ENCODE measurements at regions not wholly inside any gene's neighbourhood (a gene's known extent, or its start where the extent isn't known, plus 50 kb on each side); places are given as distances from the start of the nearest gene placed in this dataset.

- H3K36me3 ChIP-seq (ENCODE audit: insufficient read depth, low read length), result no peaks in the 10 kb centered on the region
- H3K9me2 ChIP-seq (replicated peaks; ENCODE audit: low read depth, low read length), result no peaks in the 10 kb centered on the region
- H3K9me3 ChIP-seq (ENCODE audit: insufficient read depth, low read depth, low read length), result no peaks in the 10 kb centered on the region
- H3F3A ChIP-seq (ENCODE audit: low read depth), result no peaks in the 10 kb centered on the region
- H3K4me1 ChIP-seq (ENCODE audit: insufficient read depth, low read length, poor library complexity, severe bottlenecking), result no peaks in the 10 kb centered on the region
- H3K9ac ChIP-seq (ENCODE audit: low read depth, low read length, poor library complexity, severe bottlenecking), result no peak overlapping the region
- no peak overlapping the region for H3K4me2 ChIP-seq (ENCODE audit: low read depth, low read length, poor library complexity, severe bottlenecking)
- H3K79me2 ChIP-seq (ENCODE audit: insufficient read depth, low read length), result no peaks in the 10 kb centered on the region
- no peak overlapping the region for H2AFZ ChIP-seq (ENCODE audit: low read length)
- H3K4me3 ChIP-seq (ENCODE audit: low read length, poor library complexity, severe bottlenecking), result no peak overlapping the region
- H3K27me3 ChIP-seq (ENCODE audit: insufficient read depth, low read length, poor library complexity, severe bottlenecking), result no peaks in the 10 kb centered on the region
- H4K20me1 ChIP-seq (ENCODE audit: insufficient read depth, low read length, poor library complexity, severe bottlenecking), result no peaks in the 10 kb centered on the region
- TF ChIP-seq EZH2phosphoT487 (IDR thresholded peaks at IDR 0.05; ENCODE audit: borderline replicate concordance), result no peak
- TF ChIP-seq, protein P1, sequence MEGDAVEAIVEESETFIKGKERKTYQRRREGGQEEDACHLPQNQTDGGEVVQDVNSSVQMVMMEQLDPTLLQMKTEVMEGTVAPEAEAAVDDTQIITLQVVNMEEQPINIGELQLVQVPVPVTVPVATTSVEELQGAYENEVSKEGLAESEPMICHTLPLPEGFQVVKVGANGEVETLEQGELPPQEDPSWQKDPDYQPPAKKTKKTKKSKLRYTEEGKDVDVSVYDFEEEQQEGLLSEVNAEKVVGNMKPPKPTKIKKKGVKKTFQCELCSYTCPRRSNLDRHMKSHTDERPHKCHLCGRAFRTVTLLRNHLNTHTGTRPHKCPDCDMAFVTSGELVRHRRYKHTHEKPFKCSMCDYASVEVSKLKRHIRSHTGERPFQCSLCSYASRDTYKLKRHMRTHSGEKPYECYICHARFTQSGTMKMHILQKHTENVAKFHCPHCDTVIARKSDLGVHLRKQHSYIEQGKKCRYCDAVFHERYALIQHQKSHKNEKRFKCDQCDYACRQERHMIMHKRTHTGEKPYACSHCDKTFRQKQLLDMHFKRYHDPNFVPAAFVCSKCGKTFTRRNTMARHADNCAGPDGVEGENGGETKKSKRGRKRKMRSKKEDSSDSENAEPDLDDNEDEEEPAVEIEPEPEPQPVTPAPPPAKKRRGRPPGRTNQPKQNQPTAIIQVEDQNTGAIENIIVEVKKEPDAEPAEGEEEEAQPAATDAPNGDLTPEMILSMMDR (conservative IDR thresholded peaks at IDR 0.05; ENCODE audit: low read length), result no peak
These were observed 369.1 kb downstream of the MAFB start for GRCh38 chr20:40319741-40320516.

GRCh38 chr20:40319056-40319455, 370.0 kb downstream of the MAFB start:
- H3K4me3 ChIP-seq (ENCODE audit: low read length, poor library complexity, severe bottlenecking), result no peak overlapping the region
- no peaks in the 10 kb centered on the region for H3K9me2 ChIP-seq (replicated peaks; ENCODE audit: low read depth, low read length)
- H3K27me3 ChIP-seq (ENCODE audit: insufficient read depth, low read length, poor library complexity, severe bottlenecking), result no peaks in the 10 kb centered on the region
- H3K79me2 ChIP-seq (ENCODE audit: insufficient read depth, low read length), result no peaks in the 10 kb centered on the region
- no peaks in the 10 kb centered on the region for H3K4me1 ChIP-seq (ENCODE audit: insufficient read depth, low read length, poor library complexity, severe bottlenecking)
- no peaks in the 10 kb centered on the region for H3K9me3 ChIP-seq (ENCODE audit: insufficient read depth, low read depth, low read length)
- no peaks in the 10 kb centered on the region for H3F3A ChIP-seq (ENCODE audit: low read depth)
- H3K36me3 ChIP-seq (ENCODE audit: insufficient read depth, low read length), result no peaks in the 10 kb centered on the region
- H3K4me2 ChIP-seq (ENCODE audit: low read depth, low read length, poor library complexity, severe bottlenecking), result no peak overlapping the region
- no peak overlapping the region for H3K9ac ChIP-seq (ENCODE audit: low read depth, low read length, poor library complexity, severe bottlenecking)
- TF ChIP-seq, protein P1 (conservative IDR thresholded peaks at IDR 0.05; ENCODE audit: low read length), result no peak
- no peak for TF ChIP-seq EZH2phosphoT487 (IDR thresholded peaks at IDR 0.05; ENCODE audit: borderline replicate concordance)
- H2AFZ ChIP-seq (ENCODE audit: low read length), result no peak overlapping the region
- H4K20me1 ChIP-seq (ENCODE audit: insufficient read depth, low read length, poor library complexity, severe bottlenecking), result no peaks in the 10 kb centered on the region

GRCh38 chr20:40317156-40317790, 371.8 kb downstream of the MAFB start:
- H3K79me2 ChIP-seq (ENCODE audit: insufficient read depth, low read length), result no peaks in the 10 kb centered on the region
- H4K20me1 ChIP-seq (ENCODE audit: insufficient read depth, low read length, poor library complexity, severe bottlenecking), result no peaks in the 10 kb centered on the region
- H3F3A ChIP-seq (ENCODE audit: low read depth), result no peaks in the 10 kb centered on the region
- no peaks in the 10 kb centered on the region for H3K4me1 ChIP-seq (ENCODE audit: insufficient read depth, low read length, poor library complexity, severe bottlenecking)
- H3K27me3 ChIP-seq (ENCODE audit: insufficient read depth, low read length, poor library complexity, severe bottlenecking), result no peaks in the 10 kb centered on the region
- H3K9me3 ChIP-seq (ENCODE audit: insufficient read depth, low read depth, low read length), result no peaks in the 10 kb centered on the region
- no peak overlapping the region for H3K4me2 ChIP-seq (ENCODE audit: low read depth, low read length, poor library complexity, severe bottlenecking)
- TF ChIP-seq, protein P1 (conservative IDR thresholded peaks at IDR 0.05; ENCODE audit: low read length), result no peak
- no peak for TF ChIP-seq EZH2phosphoT487 (IDR thresholded peaks at IDR 0.05; ENCODE audit: borderline replicate concordance)
- no peak overlapping the region for H3K4me3 ChIP-seq (ENCODE audit: low read length, poor library complexity, severe bottlenecking)
- H3K36me3 ChIP-seq (ENCODE audit: insufficient read depth, low read length), result no peaks in the 10 kb centered on the region
- H3K9ac ChIP-seq (ENCODE audit: low read depth, low read length, poor library complexity, severe bottlenecking), result no peak overlapping the region
- H2AFZ ChIP-seq (ENCODE audit: low read length), result no peak overlapping the region
- no peaks in the 10 kb centered on the region for H3K9me2 ChIP-seq (replicated peaks; ENCODE audit: low read depth, low read length)
